Fibroblast of skin of right quadriceps (primary cell): ENCODE measurements at regions not wholly inside any gene's neighbourhood (a gene's known extent, or its start where the extent isn't known, plus 50 kb on each side); places are given as distances from the start of the nearest gene placed in this dataset.

Experiments
- DNase-seq: peaks from one replicate; pipeline ENCODE4 v3.0.0-alpha.2; 2013

DNA sequence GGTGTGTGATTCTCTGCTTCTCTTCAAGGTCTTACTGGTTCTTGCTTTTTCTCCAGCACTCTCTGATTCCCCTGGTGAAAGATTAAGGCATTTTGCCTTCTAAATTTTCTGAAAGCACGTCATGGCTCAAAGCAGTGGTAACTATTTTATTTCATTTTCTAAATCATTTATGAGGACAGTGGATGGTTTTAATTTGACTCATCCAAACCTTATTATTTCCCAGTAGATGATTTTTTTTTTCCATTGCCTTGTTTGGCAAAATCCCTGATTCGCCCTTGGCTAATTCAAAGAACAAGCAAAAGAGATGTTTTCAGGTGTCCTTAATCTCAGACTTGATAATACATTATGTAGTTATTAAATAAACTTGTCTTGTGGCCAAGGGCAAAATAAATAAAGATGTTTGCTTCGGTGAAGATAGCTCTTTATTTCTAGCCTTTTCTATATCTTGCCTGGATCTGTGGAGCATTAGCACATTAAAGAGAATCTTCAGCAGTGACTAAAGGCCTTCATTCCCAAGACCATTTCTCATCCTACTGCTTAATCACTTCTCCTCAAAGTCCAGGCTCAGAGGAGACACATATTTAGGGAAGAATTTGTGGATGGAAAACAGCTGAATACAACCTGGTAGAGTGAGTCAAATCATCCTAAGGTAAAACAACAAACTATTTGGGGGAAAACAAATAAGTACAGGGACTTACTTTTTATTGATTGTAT, 359.8 kb downstream of the DUSP10 start:
- DNase-seq = peak; percentile 72

DNA sequence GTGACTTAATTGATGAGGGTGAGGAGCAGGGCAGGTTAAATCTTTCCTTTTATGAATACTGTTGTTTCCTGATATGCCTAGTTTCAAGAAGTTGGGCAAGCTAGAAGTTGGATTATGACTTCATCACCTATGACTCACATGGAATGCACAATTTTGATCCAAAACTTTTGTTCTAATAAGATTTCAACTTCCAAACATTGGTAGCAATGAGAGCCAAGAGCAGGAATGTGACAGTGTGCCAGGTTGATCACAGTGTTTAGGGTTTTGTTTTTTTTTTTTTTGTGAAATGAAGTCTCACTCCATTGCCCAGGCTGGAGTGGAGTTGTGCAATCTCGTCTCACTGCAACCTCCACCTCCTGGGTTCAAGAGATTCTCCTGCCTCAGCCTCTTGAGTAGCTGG, 349.4 kb downstream of the DUSP10 start:
- DNase-seq = peak; percentile 88

DNA sequence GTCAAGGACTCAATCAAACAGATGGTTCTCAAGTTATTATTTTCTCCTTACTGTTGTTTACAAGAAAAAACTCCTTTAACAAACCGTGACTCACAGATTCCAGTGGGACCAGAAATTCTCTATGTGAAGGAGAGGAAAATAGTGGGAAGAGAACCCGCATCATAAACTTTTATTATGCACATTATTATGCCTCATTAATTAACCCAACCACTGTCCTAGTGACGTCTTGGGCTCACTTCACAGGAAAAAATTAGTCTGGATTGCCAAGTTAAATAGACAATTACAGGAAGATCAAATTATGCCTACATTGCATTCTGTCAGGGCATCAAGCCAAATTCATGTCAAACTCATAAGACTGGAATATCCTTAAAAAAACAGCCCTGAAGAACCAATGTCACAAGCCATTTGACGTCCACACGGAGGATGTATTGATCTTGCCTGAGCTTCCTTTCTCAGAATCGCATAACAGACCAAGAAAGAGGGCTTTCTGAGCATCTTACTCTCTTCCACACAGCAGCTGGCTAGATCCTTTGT, 347.8 kb downstream of the DUSP10 start:
- peak; percentile 95 for DNase-seq

DNA sequence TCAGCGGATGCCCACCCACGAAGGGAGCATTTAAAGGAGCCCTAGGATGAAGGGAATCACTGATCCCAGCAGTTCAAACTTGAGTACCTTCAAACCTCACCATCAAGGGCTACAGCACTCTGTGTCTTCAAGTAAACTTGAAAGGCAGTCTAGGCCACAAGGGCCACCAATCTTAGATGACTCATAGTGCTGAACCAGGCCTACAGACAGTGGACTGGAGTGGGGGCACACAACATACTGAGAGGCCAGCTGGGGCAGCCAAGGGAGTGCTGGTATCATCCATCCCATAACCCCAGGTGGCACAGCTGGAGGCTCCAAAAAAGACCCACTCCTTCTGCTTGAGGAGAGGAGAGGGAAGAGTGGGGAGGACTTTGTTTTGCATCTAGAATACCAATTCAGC, 345.4 kb downstream of the DUSP10 start:
- DNase-seq = no peak

DNA sequence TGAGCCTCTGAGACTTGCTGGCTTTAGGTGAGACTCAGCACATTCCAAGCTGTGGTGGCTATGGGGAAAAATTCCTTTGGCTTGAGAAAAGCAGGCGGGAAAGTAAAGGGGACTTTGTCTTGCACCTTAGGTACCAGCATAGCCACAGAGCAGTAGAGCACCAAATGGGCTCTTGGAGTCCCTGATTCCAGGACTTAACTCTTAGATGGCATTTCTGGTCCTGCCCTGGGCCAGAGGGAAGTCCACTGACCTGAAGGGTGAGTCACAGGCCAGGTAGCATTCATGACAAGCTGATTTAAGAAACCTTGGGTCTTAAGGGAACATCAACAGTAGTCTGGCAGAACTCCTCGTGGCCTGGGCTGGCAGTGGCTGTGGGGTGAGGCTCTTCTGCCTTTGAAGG, 344.7 kb downstream of the DUSP10 start:
- DNase-seq = no peak

DNA sequence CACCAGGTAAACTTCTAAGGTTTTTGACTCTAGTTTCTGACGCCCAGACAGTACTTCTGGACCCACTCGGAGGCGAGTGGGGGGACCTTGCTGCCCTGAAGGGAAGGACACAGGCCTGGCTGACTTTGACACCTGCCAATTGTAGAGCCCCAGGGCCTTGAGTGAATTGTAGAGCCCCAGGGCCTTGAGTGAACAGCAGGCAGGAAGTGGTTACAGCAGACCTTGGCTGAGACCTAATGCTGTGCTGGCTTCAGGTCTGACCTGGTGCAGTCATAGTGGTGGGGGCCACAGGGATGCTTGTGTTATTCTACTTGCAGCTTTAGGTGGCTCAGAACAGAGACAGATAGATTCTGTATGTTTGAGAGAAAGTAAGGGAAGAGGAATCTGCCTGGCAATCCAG, 344.3 kb downstream of the DUSP10 start:
- no peak for DNase-seq

DNA sequence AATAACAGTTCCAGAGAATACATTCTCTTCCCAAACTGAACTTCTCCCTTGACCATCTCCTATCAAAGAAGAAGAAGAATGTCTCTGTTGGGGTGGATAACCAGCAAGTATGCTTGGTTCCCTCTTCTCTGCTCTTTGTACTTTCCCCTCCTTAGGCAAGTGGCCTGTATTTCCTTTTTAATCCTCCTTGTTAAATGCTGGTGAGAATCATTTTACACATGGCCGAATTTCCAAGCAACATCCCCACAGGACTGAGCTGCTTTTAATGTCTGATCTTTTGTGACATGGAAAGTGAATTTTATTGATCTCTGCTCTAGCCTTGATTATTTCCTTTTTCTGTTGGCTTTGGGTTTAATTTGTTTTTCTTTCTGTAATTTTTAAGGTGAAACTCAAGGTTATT, 336.7 kb downstream of the DUSP10 start:
- DNase-seq = no peak

DNA sequence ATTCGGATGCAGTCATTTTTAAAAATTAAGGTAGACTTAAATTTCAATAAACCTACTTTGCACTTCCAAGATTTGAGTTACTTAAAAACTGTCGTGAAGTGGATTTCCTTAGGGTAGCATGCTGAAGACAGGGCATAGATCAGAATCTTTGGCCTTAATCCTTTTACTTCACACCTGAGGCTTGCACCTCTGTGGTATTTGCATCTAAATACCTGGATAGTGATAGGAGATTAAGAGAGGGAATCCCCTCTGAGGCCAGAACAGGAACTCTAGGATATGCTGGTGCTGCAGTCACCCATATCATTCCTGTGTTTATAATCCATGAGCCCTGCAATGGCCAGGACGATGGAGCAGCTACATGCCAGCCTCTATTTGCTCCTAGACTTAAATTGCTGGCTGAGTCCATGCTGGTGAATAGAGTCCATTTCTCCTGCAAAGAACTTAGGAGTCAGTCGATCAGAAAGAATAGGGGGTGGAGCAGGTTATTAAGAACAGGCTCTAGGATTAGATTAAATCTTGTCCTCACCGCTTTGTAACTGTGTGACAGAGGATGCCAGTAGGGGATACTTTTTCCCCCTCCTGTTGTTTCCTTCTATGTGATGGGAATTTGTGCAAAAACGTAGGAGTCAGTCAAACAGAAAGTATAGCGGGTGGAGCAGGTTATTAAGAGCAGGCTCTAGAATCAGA, 333.6 kb downstream of the DUSP10 start:
- no peak for DNase-seq

DNA sequence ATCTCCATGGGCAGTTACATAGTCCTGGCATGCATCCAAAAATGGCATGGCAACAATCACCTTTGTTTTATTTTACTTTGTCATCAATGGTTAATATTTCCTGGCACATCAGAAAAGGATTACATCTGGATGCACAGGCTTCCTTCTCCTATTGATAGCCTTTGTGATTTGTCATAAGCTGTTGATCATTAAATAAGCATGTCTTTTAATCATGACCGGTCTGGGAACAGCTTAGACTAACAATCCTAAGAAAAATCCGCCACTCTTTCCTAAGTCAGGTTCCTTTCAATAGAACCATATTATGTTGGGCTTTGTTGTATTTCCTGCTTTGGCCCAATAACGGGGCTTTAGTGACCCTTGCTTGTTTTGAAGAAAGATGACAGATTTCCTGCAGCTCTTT, 330.6 kb downstream of the DUSP10 start:
- DNase-seq = no peak

DNA sequence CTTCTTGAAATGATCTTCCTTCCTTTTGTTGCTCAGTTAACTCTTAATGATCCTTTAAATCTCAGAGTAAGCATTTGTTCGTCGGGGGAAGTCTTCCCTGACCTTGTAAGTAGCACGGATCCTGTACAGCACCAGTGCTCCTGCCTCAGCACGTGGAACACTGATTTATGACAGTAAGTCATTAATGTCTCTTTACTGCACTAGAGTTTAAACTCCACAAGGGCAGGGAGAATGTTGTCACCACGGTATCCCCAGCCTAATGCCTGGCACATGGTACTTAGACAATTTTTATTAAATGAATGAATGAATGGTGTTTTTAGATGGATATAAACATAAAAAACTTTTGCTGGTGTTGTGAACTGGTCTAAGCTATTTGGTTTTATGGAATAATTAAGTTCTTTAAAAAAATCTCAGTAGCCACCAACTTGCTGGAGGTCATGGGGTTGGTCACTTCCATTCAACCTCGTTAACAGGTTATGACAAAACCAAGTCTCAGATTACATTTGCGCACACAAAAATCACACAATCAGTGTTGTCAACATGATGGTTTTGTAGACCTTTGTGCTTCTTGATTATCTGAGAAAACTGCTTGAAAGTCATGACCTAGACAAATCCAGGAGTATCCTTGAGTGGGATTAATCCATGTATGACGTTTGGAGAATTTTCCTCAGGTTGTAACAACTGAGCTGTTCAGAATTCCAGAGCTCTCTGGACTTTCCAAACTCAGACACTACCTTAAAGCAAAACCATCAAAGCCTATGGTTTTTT, 326.9 kb downstream of the DUSP10 start:
- DNase-seq = no peak

DNA sequence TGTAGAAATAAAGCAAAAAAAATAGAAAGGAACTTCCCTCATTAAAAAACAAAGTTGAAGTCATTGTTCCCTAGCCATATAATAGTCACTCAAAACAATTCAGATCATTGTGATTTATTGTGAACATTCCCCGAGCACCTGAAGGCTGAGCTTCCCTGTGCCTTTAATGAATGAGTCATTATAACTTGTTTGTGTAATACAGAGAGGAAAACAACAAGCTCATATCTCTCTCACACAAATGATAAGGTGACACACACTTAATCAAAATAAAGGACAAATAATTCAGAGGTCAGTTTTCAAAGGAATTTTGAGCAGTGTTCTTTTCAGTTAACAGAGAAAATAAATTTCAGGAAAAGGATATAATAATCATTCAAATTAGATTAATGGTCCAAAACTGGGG, 326.2 kb downstream of the DUSP10 start:
- DNase-seq = no peak

DNA sequence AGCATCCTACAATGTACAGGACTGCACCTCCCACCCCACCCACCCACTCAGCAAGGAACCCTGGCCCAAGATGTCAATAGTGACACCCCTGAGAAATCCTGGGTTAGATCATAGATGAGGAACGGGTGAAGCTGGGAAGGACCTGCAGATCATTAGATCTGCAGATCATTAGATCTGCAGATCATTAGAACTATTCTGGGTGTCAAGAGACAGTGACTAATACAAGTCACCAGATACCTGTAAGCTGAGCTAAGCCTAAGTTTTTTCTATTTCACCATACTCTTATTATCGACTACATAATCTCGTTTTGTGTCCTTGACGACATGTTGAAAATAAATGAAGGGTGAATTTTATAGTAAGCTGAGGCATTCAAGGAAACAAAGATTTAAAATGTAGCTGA, 325.7 kb downstream of the DUSP10 start:
- no peak for DNase-seq

DNA sequence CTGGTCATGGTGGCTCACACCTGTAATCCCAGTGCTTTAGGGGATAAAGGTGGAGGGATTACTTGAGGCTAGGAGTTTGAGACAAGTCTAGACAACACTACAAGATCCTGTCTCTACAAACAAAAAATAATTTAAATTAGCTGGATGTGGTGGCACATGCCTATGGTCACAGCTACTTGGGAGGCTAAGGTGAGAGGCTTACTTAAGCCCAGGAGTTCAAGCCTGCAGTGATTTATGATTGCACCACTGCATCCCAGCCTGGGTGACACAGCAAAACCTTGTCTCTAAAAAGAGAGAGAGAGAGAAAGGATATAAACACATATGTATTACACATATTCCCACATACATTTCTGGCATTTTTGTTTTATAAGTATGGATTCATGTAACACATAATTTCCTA, 325.2 kb downstream of the DUSP10 start:
- DNase-seq = peak; percentile 20

DNA sequence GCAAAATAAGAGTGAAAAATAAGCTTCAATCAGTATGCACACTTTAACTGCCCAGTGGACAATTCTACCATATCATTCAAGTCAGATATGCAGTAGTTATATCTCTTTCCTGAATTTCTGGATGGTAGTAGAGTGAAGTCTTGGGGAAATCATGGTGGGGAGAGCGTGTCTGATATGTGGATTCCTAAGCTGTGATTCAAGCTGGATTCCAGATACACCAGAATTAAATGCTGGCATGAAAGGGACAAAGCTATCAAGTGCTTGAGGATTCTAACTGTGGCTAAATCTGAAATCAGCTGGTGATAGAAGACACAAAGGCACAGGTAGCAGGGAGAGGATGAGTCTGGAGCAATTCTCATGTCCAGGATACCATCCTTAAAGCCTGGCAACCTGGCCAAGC, 323.5 kb downstream of the DUSP10 start:
- peak; percentile 56 for DNase-seq

DNA sequence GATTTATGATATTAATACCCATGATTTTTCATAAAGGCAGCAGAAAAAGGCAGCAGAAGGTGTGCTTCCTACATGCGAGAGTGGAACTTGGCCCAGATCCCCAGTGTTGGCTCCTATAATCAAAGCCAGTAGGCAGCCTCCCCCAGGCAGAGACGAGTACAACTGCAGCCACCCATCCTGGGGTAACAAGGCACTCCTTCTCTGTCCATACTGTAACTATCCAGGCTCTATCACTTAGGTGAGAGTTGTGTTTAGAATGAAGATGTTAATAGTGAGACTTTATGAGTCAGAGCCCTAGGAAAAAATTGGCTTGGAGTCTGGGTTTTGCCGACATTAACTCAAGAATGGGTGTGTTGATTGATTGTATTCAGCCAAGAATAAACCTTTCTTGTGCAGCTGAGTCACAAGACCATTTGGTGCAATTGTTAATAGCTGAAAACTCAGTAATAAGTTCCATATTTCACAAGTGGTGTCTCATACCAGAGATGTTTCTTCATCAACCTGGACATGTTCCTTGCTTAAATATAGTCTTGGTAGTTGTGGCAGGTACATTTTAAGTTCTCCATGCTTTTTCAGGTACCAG, 322.3 kb downstream of the DUSP10 start:
- DNase-seq = peak; percentile 94

DNA sequence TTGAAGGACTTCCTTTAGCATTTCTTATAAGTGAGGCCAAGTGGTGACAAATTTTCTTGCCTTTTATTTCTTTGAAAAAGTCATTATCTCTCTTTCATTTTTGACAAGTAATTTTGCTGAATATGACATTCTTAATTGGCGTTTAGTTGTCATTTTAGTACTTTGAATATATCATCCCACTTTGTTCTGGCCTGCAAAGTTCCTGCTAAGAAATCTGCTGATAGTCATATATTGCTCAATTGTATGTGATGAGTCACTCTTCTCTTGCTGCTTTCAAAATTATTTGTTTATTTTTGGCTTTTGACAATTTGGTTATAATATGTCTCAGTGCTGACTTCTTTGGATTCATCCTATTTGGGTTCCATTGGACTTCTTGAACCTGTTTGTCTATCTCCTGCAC, 312.6 kb downstream of the DUSP10 start:
- DNase-seq = peak; percentile 30

DNA sequence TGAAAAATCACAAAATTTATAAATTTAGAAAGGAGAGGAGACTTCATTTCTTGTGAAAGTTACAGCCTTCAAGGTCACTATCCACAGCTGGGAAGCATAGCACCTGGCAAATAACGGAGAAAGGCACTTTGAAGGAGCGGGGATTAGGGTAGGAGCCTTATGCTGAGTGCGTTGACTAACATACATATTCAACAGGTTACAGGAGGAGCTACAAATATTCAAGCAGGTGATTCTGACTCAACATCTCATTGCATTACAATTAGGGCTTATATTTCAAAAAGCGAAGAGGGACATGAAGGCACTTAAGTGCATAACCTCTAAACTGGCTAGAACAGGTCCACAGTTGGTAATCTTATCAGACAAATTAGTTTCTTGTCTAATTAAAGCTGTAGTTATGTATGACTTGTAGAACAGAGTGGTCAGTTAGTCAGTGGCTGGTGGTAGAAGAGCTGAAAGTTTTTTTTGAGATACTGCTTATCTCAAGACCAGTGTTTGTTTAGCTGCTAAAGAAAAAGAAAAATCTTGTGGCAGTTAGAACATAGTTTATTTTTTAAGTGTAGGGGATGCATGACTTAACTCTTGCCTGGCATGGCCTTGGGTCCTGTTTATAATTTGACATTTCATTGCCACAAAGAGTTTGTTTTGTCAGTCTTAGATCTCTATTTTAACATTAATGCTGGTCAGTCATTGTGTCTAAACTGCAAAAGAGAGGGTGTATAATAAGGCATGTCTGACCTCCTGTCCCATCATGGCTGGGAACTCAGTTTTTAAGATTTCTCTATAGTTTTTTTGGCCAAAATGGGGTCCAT, 311.5 kb downstream of the DUSP10 start:
- no peak for DNase-seq

DNA sequence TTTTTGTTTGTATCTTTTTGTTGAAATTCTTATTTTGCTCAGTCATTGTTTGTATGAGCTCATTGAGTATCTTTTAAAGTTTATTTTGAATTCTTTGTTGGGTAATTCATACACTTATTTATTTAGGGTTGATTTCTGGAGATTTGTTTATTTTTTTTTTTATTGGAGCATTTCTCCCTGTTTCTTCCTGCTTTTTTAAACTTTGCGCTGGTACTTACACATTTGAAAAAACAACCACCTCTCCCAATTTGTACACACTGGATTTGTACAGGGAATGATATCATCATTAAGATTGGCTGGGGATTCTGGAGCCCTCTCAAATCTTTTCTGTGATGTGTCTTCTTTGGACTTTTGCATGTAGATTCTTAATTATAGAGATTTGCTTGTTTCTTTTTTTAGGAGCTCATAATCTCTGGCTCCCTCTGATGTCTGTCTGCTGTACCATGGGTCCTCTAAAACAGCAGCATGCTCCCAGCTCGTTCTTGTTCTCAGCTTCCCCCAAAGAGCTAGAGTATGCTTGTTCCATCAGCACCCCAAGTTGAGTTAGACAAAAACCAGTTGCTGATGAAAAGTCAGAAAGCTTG, 310.7 kb downstream of the DUSP10 start:
- DNase-seq = peak; percentile 39

DNA sequence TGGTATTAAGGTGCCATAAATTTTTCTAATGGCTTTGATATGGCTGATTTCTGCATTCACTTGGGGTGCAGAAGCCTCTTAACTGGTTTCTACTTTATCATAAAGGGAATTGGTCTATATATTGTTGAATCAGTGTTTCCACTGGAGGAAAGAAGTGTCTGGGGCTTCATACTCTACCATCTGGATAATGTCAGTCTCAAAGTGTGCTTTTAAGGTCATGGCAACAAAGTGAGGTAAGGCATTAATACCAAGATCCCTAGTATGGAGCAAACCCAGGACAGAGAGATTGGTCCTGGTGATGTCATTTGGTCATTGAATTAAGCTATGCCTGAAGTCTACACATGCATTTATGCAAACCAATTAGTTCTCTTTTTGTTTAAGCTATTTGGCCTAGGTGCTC, 309.9 kb downstream of the DUSP10 start:
- no peak for DNase-seq

DNA sequence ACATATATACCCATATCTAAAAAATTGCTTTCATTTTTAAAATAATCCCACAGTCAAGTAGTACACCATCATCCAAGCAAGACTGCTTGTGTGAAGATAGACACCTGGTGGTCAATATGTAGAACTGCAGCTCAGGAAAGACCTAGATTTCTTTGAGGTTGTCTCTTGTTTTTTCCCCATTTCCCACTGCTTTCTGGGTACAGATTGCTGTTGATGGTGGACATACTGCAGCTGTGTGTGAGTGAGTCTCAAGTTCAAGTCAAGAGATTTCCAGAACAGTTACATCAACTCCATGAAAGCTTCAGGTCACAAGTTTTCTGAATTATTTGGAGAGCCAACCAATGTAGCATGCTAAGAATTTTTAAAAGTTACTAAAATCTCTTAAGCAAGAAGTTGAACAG, 306.4 kb downstream of the DUSP10 start:
- DNase-seq = peak; percentile 62

DNA sequence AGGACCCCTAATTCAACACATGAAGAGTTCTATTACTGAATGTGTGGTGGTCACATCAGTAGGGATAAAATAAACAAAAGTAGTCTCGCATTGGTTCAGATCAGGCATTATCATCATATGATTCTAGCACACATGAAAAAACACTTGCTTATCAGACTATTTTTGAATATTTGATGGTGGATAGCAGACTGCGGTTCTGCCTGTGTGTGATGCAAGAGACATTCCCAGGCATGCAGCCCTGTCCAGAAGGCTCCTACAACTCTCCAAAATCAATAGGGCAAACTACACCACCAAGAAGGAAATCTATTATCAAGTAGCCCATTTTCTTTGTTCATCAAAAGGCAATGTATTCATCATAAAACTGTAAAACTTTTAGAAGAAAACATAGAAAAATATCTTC, 304.7 kb downstream of the DUSP10 start:
- DNase-seq = no peak

DNA sequence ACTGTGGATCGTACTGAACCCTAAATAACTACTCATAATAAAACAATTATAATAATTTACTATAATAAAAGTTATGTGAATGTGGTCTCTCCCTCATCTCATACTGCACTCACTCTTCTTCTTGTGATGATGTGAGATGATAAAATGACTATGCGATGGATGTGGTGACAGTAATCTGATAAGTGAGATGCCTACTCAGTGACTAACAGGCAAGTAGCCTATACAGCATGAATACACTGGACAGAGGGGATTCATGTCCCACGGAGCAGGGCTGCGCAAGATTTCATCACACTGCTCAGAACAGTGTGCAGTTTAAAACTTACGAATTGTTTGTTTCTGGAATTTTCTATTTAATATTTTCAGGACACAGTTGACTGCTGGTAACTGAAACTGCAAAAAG, 304.0 kb downstream of the DUSP10 start:
- peak; percentile 81 for DNase-seq
